GM23338 (cell line): ENCODE measurements at regions not wholly inside any gene's neighbourhood (a gene's known extent, or its start where the extent isn't known, plus 50 kb on each side); places are given as distances from the start of the nearest gene placed in this dataset.

ENCODE experiments used
- ATAC-seq: fragments of 200-7000 bp; cut with Tn5 transposase; 3 replicates; pipeline ENCODE4 v1.9.1; 2020
- DNase-seq: peaks from one replicate; pipeline ENCODE4 v3.0.0-alpha.2; 2015; ENCODE audit warnings: low spot score
- H2AFZ ChIP-seq: fragments of 200-600 bp; sonication (generic); 2 replicates; pipeline ENCODE4 v1.8.0; 2016; ENCODE audit warnings: antibody characterized with exemption, mild to moderate bottlenecking, moderate library complexity
- H3F3A ChIP-seq: fragments of 200-600 bp; sonication (generic); replicated peaks from 2 replicates; pipeline ENCODE4 v1.8.0; 2017; ENCODE audit warnings: antibody characterized with exemption, mixed run types, low read depth
- H3K27ac ChIP-seq: fragments of 200-600 bp; sonication (generic); 2 replicates; pipeline ENCODE4 v1.6.1; 2016; ENCODE audit warnings: low read depth
- H3K27me3 ChIP-seq: fragments of 200-600 bp; sonication (generic); 2 replicates; pipeline ENCODE4 v1.8.0; 2016; ENCODE audit warnings: mild to moderate bottlenecking, mixed run types, moderate library complexity; ENCODE audit not compliant: insufficient read depth
- H3K36me3 ChIP-seq: fragments of 200-600 bp; sonication (generic); 2 replicates; pipeline ENCODE4 v1.8.0; 2016; ENCODE audit warnings: mild to moderate bottlenecking; ENCODE audit not compliant: insufficient read depth
- H3K4me1 ChIP-seq: fragments of 200-600 bp; sonication (generic); 2 replicates; pipeline ENCODE4 v1.8.0; 2016; ENCODE audit warnings: mild to moderate bottlenecking, moderate library complexity; ENCODE audit not compliant: insufficient read depth
- H3K4me2 ChIP-seq: fragments of 200-600 bp; sonication (generic); 2 replicates; pipeline ENCODE4 v1.7.1; 2017; ENCODE audit warnings: mixed run types
- H3K4me3 ChIP-seq: fragments of 200-600 bp; sonication (generic); 2 replicates; pipeline ENCODE4 v1.6.1; 2016; ENCODE audit warnings: mixed run types
- H3K79me2 ChIP-seq: fragments of 200-600 bp; sonication (generic); replicated peaks from 2 replicates; pipeline ENCODE4 v1.8.0; 2017; ENCODE audit warnings: mild to moderate bottlenecking; ENCODE audit not compliant: insufficient read depth
- H3K9me2 ChIP-seq: fragments of 200-600 bp; sonication (generic); 2 replicates; pipeline ENCODE4 v1.8.0; 2017; ENCODE audit not compliant: insufficient read depth
- H4K20me1 ChIP-seq: fragments of 200-600 bp; sonication (generic); replicated peaks from 2 replicates; pipeline ENCODE4 v1.8.0; 2017; ENCODE audit warnings: mild to moderate bottlenecking; ENCODE audit not compliant: insufficient read depth
- H3K27ac Mint-ChIP-seq: 2 replicates; pipeline ENCODE4 v1.8.0; 2020; ENCODE audit warnings: inconsistent platforms, mild to moderate bottlenecking, moderate library complexity, mixed read lengths
- H3K27me3 Mint-ChIP-seq: 3 replicates; pipeline ENCODE4 v1.8.0; 2022; ENCODE audit warnings: low read depth, mild to moderate bottlenecking, moderate library complexity, mixed read lengths, inconsistent platforms; ENCODE audit not compliant: insufficient read depth, poor library complexity
- H3K36me3 Mint-ChIP-seq: 3 replicates; pipeline ENCODE4 v1.8.0; 2021; ENCODE audit warnings: low read depth, mild to moderate bottlenecking, inconsistent platforms, moderate library complexity, mixed read lengths
- H3K4me1 Mint-ChIP-seq: 3 replicates; pipeline ENCODE4 v1.8.0; 2020; ENCODE audit warnings: mild to moderate bottlenecking, inconsistent platforms, mixed read lengths
- H3K4me3 Mint-ChIP-seq: 3 replicates; pipeline ENCODE4 v1.8.0; 2021; ENCODE audit warnings: moderate library complexity, mild to moderate bottlenecking, inconsistent platforms, mixed read lengths
- H3K9me3 Mint-ChIP-seq: 3 replicates; pipeline ENCODE4 v1.8.0; 2020; ENCODE audit warnings: moderate library complexity, mild to moderate bottlenecking, inconsistent platforms, mixed read lengths
- CREB1 ChIP-seq: fragments of 250-450 bp; sonication (Bioruptor Pico); IDR thresholded peaks from 2 replicates; pipeline ENCODE4 v1.5.0; 2020; ENCODE audit warnings: low read depth, mild to moderate bottlenecking, moderate library complexity
- EZH2 ChIP-seq: fragments of 200-600 bp; sonication (generic); IDR thresholded peaks from one replicate; pipeline ENCODE4 v1.8.0; 2017; ENCODE audit warnings: antibody characterized with exemption, mild to moderate bottlenecking, low read depth; ENCODE audit not compliant: unreplicated experiment
- EZH2phosphoT487 ChIP-seq: fragments of 200-600 bp; sonication (generic); IDR thresholded peaks from one replicate; pipeline ENCODE4 v1.8.1; 2018; ENCODE audit warnings: antibody characterized with exemption; ENCODE audit not compliant: unreplicated experiment
- JUNB ChIP-seq: IDR thresholded peaks from one replicate; pipeline ENCODE4 v1.6.1; 2016; ENCODE audit warnings: antibody characterized with exemption; ENCODE audit not compliant: unreplicated experiment
- NANOG ChIP-seq: IDR thresholded peaks from 2 replicates; pipeline ENCODE4 v1.6.1; 2016; ENCODE audit warnings: antibody characterized with exemption, borderline replicate concordance
- POLR2AphosphoS5 ChIP-seq: IDR thresholded peaks from 2 replicates; pipeline ENCODE4 v1.6.1; 2016; ENCODE audit warnings: antibody characterized with exemption, low read depth
- REST ChIP-seq: IDR thresholded peaks from one replicate; pipeline ENCODE4 v1.6.1; 2018; ENCODE audit warnings: antibody characterized with exemption; ENCODE audit not compliant: unreplicated experiment
- STAT1 ChIP-seq: IDR thresholded peaks from one replicate; pipeline ENCODE4 v1.6.1; 2016; ENCODE audit warnings: antibody characterized with exemption; ENCODE audit not compliant: unreplicated experiment
- ZNF114 ChIP-seq: fragments of 250-450 bp; sonication (Bioruptor Pico); IDR thresholded peaks from 2 replicates; pipeline ENCODE4 v1.5.0; 2020; ENCODE audit warnings: mild to moderate bottlenecking, moderate library complexity
- ZNF331 ChIP-seq: fragments of 250-450 bp; sonication (Bioruptor Pico); IDR thresholded peaks from 2 replicates; pipeline ENCODE4 v1.5.0; 2020; ENCODE audit warnings: low read depth, mild to moderate bottlenecking, moderate library complexity
- ZNF462 ChIP-seq: fragments of 250-450 bp; sonication (Bioruptor Pico); IDR thresholded peaks from 2 replicates; pipeline ENCODE4 v1.5.0; 2020; ENCODE audit warnings: mild to moderate bottlenecking, moderate library complexity
- TF ChIP-seq, protein P1 (sequence below): IDR thresholded peaks from 2 replicates; pipeline ENCODE4 v1.6.1; 2016; ENCODE audit warnings: antibody characterized with exemption
- TF ChIP-seq, protein P2 (sequence below), 2 experiments: fragments of 200-600 bp in 1 of 2; sonication (generic) in 1 of 2; conservative IDR thresholded peaks; 2 replicates each; pipeline versions ENCODE4 v1.5.1 to v1.6.1; 2016 to 2017; ENCODE audit warnings: antibody characterized with exemption in 2 of 2, low read depth in 2 of 2, mild to moderate bottlenecking in 2 of 2, moderate library complexity in 1 of 2

GRCh38 chr10:4170633-4171314, 385.8 kb upstream of the KLF6 start:
- Histone ChIP-seq H3F3A (no peaks in the 10 kb centered on the region), H3K4me3 (no peak overlapping the region), H4K20me1 (no peaks in the 10 kb centered on the region), H3K4me2 (no peak overlapping the region), H3K9me2 (no peaks in the 10 kb centered on the region), H2AFZ (0 out of 2 replicates have a peak overlapping the region, but pooled peaks have one; percentile 59), H3K27ac (no peak overlapping the region), H3K36me3 (no peaks in the 10 kb centered on the region), H3K27me3 (no peaks in the 10 kb centered on the region), H3K4me1 (no peaks in the 10 kb centered on the region; the same call in 1 of the 2 replicates), H3K79me2 (no peaks in the 10 kb centered on the region)
- H3K4me3 Mint-ChIP-seq: no peak overlapping the region
- H3K27me3 Mint-ChIP-seq: peaks cover 6% of the 10 kb centered on the region
- ATAC-seq (no peak), DNase-seq (no peak)
- TF ChIP-seq STAT1: no peak
- TF ChIP-seq REST: no peak
- no peak for TF ChIP-seq CREB1 (CRISPR knock-in tag)
- TF ChIP-seq, protein P1, sequence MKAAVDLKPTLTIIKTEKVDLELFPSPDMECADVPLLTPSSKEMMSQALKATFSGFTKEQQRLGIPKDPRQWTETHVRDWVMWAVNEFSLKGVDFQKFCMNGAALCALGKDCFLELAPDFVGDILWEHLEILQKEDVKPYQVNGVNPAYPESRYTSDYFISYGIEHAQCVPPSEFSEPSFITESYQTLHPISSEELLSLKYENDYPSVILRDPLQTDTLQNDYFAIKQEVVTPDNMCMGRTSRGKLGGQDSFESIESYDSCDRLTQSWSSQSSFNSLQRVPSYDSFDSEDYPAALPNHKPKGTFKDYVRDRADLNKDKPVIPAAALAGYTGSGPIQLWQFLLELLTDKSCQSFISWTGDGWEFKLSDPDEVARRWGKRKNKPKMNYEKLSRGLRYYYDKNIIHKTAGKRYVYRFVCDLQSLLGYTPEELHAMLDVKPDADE: no peak
- TF ChIP-seq EZH2phosphoT487: no peak
- no peak for TF ChIP-seq EZH2
- TF ChIP-seq JUNB: no peak
- TF ChIP-seq ZNF462: no peak
- no peak for TF ChIP-seq ZNF114 (CRISPR knock-in tag)
- TF ChIP-seq POLR2AphosphoS5: no peak
- TF ChIP-seq, protein P2, sequence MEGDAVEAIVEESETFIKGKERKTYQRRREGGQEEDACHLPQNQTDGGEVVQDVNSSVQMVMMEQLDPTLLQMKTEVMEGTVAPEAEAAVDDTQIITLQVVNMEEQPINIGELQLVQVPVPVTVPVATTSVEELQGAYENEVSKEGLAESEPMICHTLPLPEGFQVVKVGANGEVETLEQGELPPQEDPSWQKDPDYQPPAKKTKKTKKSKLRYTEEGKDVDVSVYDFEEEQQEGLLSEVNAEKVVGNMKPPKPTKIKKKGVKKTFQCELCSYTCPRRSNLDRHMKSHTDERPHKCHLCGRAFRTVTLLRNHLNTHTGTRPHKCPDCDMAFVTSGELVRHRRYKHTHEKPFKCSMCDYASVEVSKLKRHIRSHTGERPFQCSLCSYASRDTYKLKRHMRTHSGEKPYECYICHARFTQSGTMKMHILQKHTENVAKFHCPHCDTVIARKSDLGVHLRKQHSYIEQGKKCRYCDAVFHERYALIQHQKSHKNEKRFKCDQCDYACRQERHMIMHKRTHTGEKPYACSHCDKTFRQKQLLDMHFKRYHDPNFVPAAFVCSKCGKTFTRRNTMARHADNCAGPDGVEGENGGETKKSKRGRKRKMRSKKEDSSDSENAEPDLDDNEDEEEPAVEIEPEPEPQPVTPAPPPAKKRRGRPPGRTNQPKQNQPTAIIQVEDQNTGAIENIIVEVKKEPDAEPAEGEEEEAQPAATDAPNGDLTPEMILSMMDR (conservative IDR thresholded peaks at IDR 0.05; ENCODE audit: low read depth in 2 of 2): no peak
- TF ChIP-seq ZNF331 (CRISPR knock-in tag): no peak
- TF ChIP-seq NANOG: no peak
- peaks cover 9% of the 10 kb centered on the region; the same call in 2 of the 3 replicates for H3K36me3 Mint-ChIP-seq
- H3K4me1 Mint-ChIP-seq: no peaks in the 10 kb centered on the region; the same call in 2 of the 3 replicates
- no peak overlapping the region for H3K27ac Mint-ChIP-seq
- H3K9me3 Mint-ChIP-seq: peaks cover 11% of the 10 kb centered on the region; the same call in 2 of the 3 replicates
